ENCODE measurements at regions not wholly inside any gene's neighbourhood (a gene's known extent, or its start where the extent isn't known, plus 50 kb on each side); places are given as distances from the start of the nearest gene placed in this dataset.

DNA sequence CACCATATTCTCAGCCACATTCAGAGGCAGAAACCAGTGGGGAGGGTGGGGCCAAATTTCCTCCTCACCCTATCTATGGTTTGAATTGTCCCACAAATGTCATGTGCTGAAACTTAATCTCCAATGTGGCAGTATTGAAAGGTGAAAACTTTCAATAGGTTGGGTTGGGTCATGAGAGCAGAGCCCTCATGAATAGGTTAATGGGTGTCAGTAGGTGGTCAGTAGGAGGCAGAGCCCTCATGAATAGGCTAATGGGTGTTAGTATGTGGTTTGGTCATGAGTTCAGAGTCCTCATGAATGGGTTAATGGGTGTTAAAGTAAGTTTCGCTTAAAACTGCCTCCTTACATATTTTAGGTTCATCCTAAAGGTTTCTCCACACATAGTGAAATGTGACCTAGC, 170.0 kb downstream of the FCRL5 start (continued):
- TF ChIP-seq, protein P1, sequence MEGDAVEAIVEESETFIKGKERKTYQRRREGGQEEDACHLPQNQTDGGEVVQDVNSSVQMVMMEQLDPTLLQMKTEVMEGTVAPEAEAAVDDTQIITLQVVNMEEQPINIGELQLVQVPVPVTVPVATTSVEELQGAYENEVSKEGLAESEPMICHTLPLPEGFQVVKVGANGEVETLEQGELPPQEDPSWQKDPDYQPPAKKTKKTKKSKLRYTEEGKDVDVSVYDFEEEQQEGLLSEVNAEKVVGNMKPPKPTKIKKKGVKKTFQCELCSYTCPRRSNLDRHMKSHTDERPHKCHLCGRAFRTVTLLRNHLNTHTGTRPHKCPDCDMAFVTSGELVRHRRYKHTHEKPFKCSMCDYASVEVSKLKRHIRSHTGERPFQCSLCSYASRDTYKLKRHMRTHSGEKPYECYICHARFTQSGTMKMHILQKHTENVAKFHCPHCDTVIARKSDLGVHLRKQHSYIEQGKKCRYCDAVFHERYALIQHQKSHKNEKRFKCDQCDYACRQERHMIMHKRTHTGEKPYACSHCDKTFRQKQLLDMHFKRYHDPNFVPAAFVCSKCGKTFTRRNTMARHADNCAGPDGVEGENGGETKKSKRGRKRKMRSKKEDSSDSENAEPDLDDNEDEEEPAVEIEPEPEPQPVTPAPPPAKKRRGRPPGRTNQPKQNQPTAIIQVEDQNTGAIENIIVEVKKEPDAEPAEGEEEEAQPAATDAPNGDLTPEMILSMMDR (conservative IDR thresholded peaks at IDR 0.05; ENCODE audit: low read depth in 2 of 2), result no peak
- TF ChIP-seq EZH2phosphoT487 (IDR thresholded peaks at IDR 0.05; ENCODE audit: unreplicated experiment) (no peak), JUNB (IDR thresholded peaks at IDR 0.05; ENCODE audit: unreplicated experiment) (no peak), ZNF331 (CRISPR knock-in tag; IDR thresholded peaks at IDR 0.05; ENCODE audit: low read depth) (no peak), EZH2 (IDR thresholded peaks at IDR 0.05; ENCODE audit: low read depth, unreplicated experiment) (no peak), POLR2AphosphoS5 (IDR thresholded peaks at IDR 0.05; ENCODE audit: low read depth) (no peak), CREB1 (CRISPR knock-in tag; IDR thresholded peaks at IDR 0.05; ENCODE audit: low read depth) (no peak), ZNF114 (CRISPR knock-in tag; IDR thresholded peaks at IDR 0.05) (no peak)
- TF ChIP-seq, protein P2, sequence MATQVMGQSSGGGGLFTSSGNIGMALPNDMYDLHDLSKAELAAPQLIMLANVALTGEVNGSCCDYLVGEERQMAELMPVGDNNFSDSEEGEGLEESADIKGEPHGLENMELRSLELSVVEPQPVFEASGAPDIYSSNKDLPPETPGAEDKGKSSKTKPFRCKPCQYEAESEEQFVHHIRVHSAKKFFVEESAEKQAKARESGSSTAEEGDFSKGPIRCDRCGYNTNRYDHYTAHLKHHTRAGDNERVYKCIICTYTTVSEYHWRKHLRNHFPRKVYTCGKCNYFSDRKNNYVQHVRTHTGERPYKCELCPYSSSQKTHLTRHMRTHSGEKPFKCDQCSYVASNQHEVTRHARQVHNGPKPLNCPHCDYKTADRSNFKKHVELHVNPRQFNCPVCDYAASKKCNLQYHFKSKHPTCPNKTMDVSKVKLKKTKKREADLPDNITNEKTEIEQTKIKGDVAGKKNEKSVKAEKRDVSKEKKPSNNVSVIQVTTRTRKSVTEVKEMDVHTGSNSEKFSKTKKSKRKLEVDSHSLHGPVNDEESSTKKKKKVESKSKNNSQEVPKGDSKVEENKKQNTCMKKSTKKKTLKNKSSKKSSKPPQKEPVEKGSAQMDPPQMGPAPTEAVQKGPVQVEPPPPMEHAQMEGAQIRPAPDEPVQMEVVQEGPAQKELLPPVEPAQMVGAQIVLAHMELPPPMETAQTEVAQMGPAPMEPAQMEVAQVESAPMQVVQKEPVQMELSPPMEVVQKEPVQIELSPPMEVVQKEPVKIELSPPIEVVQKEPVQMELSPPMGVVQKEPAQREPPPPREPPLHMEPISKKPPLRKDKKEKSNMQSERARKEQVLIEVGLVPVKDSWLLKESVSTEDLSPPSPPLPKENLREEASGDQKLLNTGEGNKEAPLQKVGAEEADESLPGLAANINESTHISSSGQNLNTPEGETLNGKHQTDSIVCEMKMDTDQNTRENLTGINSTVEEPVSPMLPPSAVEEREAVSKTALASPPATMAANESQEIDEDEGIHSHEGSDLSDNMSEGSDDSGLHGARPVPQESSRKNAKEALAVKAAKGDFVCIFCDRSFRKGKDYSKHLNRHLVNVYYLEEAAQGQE (IDR thresholded peaks at IDR 0.05; ENCODE audit: unreplicated experiment), result no peak
- TF ChIP-seq, protein P3, sequence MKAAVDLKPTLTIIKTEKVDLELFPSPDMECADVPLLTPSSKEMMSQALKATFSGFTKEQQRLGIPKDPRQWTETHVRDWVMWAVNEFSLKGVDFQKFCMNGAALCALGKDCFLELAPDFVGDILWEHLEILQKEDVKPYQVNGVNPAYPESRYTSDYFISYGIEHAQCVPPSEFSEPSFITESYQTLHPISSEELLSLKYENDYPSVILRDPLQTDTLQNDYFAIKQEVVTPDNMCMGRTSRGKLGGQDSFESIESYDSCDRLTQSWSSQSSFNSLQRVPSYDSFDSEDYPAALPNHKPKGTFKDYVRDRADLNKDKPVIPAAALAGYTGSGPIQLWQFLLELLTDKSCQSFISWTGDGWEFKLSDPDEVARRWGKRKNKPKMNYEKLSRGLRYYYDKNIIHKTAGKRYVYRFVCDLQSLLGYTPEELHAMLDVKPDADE (IDR thresholded peaks at IDR 0.05), result no peak

DNA sequence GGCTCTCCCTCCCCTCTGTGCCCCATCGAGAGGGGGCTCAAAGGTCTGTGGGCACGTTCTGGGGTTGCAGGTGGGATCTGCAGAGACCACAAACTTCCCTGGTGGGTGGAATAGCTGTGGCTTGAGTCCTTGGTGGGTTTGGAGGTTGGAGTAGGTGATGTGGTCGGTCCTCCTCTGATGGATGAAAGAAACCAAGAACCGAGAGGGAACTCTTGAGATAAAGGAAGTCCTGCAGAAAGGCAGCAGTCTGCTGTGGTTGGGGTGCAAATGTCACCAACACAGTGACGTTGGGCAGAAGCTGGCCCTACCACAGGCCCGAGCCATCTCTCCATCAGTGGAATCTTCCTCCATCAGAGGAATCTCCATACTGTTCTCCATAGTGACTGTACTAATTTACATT, 171.8 kb downstream of the FCRL5 start:
- no peaks in the 10 kb centered on the region for H3K9me3 Mint-ChIP-seq
- Histone ChIP-seq H3K9me2 (ENCODE audit: insufficient read depth) (no peaks in the 10 kb centered on the region; the same call in 1 of the 2 replicates), H3K4me3 (no peak overlapping the region), H3K27ac (ENCODE audit: low read depth) (no peak overlapping the region), H3K27me3 (ENCODE audit: insufficient read depth) (no peaks in the 10 kb centered on the region), H2AFZ (no peak overlapping the region), H4K20me1 (replicated peaks; ENCODE audit: insufficient read depth) (no peaks in the 10 kb centered on the region), H3F3A (replicated peaks; ENCODE audit: low read depth) (no peaks in the 10 kb centered on the region), H3K79me2 (replicated peaks; ENCODE audit: insufficient read depth) (no peaks in the 10 kb centered on the region), H3K4me1 (ENCODE audit: insufficient read depth) (peaks cover 3% of the 10 kb centered on the region; the same call in 1 of the 2 replicates), H3K4me2 (no peak overlapping the region), H3K36me3 (ENCODE audit: insufficient read depth) (no peaks in the 10 kb centered on the region)
- no peaks in the 10 kb centered on the region for H3K36me3 Mint-ChIP-seq (ENCODE audit: low read depth)
- ATAC-seq (no peak), DNase-seq (ENCODE audit: low spot score) (no peak)
- H3K4me1 Mint-ChIP-seq, result peaks cover 14% of the 10 kb centered on the region; the same call in 1 of the 3 replicates
- no peak overlapping the region for H3K27ac Mint-ChIP-seq
- no peak overlapping the region for H3K4me3 Mint-ChIP-seq
- peaks cover 4% of the 10 kb centered on the region for H3K27me3 Mint-ChIP-seq (ENCODE audit: insufficient read depth, low read depth, poor library complexity)
- TF ChIP-seq ZNF331 (CRISPR knock-in tag; IDR thresholded peaks at IDR 0.05; ENCODE audit: low read depth), result no peak
- no peak for TF ChIP-seq EZH2 (IDR thresholded peaks at IDR 0.05; ENCODE audit: low read depth, unreplicated experiment)
- no peak for TF ChIP-seq ZNF114 (CRISPR knock-in tag; IDR thresholded peaks at IDR 0.05)
- no peak for TF ChIP-seq NANOG (IDR thresholded peaks at IDR 0.05; ENCODE audit: borderline replicate concordance)
- no peak for TF ChIP-seq CREB1 (CRISPR knock-in tag; IDR thresholded peaks at IDR 0.05; ENCODE audit: low read depth)
- no peak for TF ChIP-seq JUNB (IDR thresholded peaks at IDR 0.05; ENCODE audit: unreplicated experiment)
- TF ChIP-seq, protein P3 (IDR thresholded peaks at IDR 0.05), result no peak
- TF ChIP-seq STAT1 (IDR thresholded peaks at IDR 0.05; ENCODE audit: unreplicated experiment), result no peak
- TF ChIP-seq, protein P2 (IDR thresholded peaks at IDR 0.05; ENCODE audit: unreplicated experiment), result no peak
